SKM-1 treated with dmso at 0.1 percent for 144 hours (cell line): ENCODE measurements at regions not wholly inside any gene's neighbourhood (a gene's known extent, or its start where the extent isn't known, plus 50 kb on each side); places are given as distances from the start of the nearest gene placed in this dataset.

Experiments used
- DNase-seq: peaks from one replicate; lab custom pipeline; 2025; ENCODE audit not compliant: unreplicated experiment; lab: John Stamatoyannopoulos, UW

DNA sequence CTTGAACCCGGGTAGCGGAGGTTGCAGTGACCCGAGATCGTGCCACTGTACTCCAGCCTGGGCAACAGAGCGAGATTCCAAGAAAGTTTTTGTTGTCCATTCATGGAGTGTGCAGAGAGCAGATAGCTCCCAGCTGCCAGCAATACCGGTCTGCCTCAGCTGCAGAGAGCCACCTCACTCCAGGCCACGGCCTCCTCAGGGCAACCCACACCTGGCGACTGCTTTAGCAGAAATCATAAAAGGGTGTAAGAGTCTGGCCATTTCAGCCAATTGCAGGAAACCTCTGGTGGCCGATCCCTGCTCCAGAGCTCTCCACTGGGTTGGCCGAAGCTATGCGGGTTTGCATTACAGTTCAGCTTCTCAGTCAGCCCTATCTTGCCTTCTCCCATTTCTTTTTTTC lies 227.4 kb upstream of the BCOR start:
- DNase-seq = no peak

DNA sequence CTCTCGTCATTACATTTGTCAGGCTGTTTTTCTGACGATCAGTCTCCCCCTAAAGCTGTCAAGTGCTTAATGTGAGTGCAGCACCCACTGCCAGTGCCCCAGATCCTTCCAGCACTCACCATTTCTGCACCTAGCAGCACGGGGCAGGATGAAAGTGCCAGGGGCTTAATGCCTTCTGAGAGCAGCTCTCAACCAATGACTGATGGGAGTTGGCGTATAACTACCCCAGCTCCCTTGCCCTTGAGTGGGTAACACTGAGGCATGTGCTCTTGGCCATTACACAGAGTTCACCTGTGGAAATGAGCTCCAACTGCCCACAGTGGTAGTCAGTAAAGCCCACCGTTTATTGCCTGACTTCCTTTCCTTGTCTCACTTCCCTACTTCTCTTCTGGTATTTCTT lies 226.2 kb upstream of the BCOR start:
- no peak for DNase-seq

DNA sequence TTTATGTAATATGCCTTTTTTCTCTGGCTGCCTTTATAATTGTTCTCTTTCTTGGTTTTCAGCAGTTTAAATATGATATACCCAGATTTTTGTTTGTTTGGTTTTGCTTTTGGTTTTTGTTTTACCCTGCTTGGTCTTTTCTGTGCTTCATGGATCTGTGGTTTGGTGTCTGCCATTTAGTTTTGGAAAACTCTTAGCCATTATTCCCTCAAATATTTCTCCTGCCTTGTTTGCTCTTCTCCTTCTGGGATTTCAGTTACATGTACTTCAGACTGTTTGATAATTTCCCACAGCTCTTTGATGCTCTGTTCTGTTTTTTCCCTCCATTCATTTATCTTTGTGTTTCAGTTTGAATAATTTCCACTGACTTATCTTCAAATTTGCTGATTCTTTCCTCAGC lies 223.1 kb upstream of the BCOR start:
- no peak for DNase-seq

DNA sequence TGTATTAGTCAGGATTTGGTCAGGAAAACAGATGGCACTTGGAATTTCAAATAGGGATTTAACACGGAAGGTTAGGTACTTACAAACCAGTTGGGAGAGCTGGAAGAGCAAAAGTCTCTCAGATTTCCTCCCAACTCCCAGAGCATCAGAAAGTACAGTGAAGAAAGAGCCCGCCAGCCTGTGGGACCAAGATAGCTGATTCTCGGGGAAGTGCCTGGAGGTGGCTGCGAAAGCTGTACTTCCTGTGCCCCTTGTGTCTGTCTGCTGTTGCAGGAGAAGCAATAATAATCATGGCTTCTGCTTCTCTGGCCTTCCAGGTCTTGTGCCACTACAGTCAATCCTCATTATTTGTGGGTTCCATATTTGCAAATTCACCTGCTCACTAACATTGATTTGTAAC lies 221.0 kb upstream of the BCOR start:
- DNase-seq = peak; percentile 24

DNA sequence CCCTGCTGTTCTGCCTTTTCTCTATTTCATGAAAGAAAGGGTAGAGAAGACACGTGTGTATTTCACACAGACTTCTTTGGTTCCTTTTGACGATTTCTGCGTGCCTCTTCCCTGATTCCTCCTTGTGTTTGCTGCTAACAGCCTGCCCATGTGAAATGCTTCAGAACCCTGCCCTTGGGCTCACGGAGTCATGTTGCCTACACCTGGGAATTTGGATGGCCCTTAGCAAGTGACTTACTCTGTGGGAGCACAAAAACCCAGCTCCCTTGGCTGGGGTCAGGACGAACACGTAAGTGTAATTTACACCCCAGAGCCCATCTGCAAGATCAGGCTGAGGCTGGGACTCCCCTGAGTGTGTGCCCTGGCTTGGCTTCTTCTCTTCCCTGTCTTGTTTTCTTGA lies 220.3 kb upstream of the BCOR start:
- no peak for DNase-seq

DNA sequence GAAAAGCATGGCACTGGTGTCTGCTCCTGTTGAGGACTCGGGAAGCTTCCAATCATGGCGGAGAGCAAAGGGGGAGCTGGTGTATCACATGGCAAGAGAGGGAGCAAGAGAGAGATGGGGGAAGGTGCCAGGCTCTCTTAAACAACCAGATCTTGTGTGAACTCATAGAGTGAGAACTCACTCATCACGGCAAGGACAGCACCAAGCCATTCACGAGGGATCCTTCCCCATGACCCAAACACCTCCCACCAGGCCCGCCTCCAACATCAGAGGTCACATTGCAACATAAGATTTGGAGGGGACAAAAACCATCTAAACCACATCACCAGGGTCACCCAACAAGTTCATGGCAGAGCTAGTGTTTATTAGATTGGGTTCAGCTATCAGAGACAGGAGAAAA lies 218.7 kb upstream of the BCOR start:
- no peak for DNase-seq

DNA sequence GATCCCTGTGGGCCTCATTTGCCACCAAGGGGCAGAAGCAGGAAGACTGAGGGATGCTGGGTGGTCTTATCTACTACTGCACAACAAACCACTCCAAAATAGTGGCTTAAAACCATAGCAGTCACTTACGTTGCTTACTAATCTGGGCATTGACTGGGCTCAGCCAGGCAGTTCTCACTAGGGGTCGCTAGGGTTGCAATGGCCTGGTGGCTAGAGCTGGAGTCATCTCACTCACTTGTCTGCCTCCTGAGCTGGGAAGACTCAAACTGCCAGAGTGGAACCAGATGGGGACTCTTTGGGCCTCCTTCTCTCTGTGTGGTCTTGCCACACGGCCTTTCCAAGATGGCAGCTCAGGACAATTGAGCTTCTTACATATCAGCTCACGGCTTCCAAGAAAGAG lies 216.3 kb upstream of the BCOR start:
- no peak for DNase-seq

DNA sequence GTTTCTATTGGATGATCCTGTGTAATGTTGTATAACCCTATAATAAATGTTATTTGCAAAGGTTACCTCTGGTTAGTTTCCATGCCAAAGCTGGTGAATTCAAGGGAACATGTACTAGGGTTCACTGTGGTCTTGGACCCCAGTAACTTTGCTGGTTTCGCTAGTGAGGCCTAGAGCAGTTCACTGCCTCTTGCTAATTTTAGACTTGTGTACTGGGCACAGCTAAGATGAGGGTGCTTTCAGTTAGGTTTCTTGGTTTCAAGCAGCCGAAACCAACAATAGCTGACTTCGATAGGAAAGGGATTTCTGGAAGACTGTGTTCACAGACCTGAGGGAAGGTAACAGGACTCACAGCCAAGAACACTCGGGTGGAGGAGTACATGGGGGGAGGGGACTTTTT lies 215.5 kb upstream of the BCOR start:
- DNase-seq = no peak

DNA sequence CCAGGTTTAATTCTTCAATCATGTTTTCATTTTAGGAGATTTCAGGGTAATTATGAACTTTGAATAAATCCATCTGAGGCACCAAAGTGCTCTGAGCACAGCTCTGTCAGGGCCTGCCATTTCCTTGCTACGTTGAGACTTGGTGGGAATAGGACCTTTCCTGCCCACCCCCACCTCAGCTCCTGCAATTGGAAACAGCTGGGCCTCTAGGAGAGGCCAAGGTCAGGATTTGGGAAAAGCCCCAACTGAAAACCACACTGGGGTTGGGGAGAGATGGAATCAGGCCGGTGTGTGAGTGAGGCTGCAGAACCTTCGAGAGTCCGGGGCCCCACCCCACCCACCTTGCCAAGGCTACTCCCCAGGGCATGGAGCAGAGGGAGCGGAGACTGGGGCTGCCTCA lies 212.7 kb upstream of the BCOR start:
- DNase-seq = no peak

DNA sequence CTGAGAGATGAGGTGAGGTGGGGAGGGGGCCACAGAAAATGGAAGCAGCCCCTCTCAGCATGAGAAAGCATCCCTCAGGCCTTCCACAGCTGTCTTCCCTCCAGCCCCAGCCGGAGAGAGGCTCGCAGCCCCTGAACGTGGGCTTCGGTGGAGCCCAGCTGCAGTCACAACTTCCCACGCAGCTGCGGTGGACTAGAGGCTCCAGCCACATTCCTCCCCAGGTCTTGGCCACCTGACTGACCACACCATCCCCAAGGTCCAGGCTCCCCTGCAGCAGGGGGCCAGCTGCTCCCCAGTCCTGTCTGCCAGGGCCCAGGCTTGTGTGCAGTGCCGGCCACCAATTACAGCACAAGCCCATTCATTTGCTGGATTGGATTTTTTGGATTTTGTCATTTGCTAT lies 212.3 kb upstream of the BCOR start:
- DNase-seq = no peak

DNA sequence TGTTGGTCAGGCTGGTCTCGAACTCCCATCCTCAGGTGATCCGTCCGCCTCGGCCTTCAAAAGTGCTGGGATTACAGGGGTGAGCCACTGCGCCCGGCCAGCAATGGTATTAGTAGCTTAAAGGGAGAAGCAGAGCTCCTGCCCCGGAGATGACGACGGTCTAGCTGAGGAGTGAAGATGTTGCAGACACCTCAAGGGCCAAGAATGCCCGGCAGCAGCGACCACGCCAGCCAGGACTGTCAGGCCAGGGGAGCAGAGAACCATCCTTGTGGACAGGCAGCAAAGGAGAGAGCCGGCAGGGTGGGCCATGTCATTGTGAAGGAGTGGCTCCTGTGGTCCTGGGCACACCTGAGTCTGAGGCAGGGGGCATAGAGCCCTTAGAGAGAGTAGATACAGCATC lies 210.1 kb upstream of the BCOR start:
- no peak for DNase-seq

DNA sequence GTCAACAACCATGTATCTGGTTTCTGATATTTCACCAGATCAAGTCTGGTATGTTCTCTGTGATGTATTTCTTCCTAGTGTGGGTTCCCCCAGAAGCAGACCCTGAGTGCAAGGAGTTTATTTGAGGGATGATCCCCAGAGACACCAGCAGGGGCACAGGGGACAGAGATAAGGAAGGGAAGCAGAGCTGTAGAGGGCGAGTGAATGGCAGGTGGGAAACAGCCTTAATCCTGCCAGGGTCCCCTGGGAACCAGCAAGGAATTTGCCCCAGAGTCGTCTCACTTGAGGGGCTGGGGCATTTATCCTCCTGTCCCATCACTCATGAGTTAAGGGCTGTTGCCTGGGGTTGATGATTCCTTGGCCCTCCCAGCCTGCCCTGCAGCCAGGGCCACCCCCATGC lies 206.4 kb upstream of the BCOR start:
- no peak for DNase-seq

DNA sequence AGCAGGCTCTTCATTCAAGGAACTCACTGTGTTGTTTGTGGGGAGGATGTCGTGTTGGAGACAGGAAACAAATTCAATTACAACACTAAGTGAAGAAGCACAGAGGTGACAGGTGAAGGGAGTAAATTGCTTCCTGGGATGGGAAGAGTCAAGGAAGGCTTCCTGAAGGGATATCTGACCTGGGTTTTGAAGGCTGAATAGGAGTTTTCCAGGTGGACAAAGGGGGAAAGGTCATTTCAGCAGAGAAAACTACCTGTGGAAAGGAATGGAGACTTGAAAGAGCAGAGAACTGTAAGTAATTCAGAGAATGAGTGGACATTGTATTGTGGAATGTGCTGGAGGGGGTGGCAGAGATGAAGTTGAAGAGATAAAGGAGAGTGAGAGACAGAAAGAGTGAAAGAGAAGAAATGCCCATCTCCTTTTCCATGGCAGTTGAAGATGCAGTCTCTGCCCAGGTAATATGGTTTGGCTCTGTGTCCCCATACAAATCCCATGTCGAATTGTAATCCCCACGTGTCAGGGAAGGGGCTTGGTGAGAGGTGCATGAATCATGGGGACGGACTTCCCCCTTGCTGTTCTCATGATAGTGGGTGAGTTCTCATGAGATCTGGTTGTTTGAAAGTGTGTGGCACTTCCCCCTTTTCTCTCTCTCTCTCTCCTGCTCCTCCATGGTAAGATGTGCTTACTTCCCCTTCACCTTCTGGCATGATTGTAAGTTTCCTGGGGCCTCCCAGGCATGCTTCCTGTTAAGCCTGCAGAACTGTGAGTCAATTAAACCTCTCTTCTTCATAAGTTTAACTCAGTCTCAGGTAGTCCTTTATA lies 205.7 kb upstream of the BCOR start:
- peak; percentile 66 for DNase-seq

DNA sequence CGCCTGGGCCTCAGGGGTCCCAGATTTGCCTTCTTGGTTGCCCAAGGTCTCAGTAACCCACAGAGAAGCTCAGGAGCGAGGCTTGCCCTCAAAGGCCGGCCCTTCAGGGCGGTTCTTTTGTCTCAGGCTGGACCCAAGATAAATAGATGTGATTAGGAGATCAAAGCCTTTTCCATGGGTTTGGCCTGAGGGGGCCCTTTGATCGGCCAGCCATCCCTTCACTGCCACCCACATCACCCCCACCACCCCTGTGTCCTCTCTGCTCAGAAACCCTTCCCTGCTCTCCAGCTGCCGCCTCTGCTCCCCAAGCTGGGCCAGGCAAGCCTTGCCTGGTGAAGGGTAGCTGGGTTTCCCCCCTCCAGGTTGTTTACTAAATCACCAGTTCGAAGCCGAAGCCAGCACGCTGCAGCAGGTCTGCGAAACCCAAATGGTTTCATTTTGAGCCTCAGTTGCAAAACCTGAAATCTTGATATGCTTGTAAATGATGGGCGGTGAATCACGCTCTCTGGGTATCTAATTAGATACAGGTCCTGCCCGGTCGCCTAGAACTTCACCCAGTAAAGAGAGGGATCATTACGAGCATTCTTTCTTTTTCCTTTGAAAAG lies 202.6 kb upstream of the BCOR start:
- DNase-seq = no peak

DNA sequence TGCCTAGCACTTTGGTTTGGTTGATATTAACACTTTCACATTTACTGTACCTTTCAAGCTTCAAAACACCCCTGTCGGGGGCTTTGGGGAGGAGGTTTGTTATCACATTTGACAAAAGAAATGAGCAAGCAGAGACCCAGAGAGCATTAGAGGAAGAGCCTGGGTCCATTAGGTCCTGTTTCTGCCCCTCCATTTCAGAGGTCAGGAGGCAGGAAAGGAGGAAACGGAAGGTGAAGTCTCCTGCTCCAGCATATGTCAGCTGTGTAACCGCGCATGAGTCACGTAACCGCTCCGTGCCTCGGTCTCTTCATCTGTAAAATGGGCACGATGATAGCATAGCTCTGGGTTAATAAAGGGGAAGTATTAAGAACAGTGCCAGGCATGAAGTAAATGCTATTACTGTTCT lies 201.9 kb upstream of the BCOR start:
- DNase-seq = no peak

DNA sequence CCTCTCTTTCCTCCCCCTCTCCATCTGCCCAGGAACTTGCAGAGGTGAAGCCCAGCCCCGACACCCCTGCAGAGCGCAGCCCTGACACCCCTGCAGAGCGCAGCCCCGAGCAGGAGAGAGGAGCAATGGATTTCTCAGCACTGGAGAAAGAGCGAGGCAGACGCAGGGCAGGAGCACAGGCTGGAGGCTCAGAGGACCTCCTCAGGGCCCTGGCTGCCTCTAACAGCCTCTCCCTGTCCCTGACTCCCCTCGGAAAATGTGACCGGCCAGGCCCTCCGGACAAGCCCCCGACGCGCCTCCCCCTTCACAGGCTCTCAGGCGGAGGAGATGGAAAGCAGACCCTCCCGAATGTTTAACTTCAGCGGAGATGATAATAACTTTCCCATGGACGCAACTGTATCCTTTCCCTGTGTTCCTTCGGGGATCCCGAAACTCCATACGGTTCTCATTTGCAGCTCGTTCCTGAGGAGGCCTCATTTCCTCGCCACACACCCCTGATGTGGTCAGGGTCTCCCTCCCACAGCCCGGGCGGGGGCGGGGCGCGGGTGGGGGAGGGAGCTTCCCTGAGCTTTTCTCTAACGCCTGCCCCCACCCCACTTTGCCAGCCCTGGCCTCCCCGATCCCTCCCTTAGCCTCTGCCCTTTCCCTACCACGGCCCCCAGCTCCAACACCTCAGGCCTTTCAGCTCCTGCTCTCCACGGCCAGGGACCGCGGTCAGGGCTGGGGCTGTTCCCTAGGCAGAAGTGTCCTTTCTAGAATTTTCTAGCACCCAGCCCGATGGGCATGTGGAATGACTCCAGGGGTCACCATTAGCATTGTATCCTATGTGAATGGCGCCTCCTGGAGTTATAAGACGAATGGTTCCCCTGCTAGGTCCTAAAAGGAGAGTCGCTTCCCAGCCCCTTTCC lies 201.1 kb upstream of the BCOR start:
- DNase-seq = no peak

DNA sequence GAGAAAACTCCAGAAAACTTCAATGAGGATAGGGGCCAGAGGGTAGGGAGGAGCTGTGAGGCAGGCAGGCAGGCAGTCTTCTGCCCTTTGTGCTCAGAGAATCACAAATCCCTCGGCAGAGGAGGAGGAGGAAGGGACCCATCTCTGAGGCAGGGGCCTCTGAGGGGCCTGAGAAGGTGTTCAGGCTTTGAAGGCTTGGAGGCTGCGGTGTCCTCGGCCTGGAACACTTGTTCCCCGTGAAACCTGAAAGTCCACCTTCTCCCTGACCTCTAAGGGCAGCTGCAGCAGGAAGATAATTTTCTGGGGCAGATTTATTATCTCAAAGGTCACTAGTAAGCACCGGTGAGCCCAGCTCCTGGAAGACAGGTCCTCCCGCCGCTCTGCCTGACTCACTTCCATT lies 200.3 kb upstream of the BCOR start:
- no peak for DNase-seq

DNA sequence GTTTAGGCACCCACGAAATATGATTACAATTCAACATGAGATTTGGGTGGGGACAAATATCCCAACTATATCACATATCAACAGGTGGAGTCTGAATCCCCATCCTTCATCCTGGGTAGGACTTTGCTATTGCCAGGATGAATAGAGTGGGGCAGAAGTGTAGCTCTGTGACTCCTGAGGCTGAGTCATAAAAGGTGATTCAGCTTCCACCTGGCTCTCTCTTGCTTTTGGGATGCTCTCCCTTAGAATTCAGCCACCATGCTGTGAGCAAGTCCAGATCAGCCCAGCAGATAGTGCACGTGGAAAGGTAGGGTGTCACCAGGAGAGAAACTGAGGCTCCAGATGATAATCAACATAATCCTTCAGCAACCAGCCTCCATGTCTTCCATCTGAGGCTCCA lies 193.8 kb upstream of the BCOR start:
- no peak for DNase-seq

DNA sequence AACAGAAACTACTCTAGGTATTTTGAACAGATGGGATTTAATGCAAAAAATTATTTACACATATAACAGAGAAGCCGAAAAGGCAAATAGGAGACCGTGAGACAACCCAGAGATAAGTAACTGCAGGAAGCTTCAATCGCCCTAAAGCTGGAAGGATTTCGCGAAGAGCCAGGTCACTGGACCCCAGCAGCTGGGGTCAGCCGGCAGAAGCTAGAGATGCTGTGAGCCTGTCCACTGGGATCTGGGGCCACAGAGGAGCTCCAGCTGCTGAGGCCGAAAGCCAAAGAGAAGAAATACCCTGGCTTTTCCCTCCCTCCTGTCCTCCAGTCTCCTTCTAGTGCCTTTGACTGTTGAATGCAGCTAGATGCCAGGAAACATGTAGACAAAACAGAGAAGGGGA lies 192.8 kb upstream of the BCOR start:
- no peak for DNase-seq

DNA sequence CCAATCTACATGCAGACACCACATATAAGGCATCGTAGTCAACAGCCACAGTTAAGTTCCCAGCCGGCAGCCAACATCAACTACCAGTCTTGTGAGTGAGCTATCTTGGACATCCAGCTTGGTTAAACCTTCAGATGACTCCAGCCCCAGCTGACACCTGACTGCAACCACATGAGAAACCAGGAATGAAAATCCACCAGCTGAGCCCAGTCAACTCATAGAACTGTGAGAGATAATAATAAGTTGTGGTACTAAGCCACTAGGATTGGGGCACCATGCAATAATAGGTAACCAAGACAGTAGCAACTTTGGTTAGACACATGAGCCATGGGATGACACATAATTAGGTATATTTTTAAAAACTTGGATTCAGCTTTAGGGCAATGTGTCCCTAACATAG lies 188.1 kb upstream of the BCOR start:
- DNase-seq = no peak

DNA sequence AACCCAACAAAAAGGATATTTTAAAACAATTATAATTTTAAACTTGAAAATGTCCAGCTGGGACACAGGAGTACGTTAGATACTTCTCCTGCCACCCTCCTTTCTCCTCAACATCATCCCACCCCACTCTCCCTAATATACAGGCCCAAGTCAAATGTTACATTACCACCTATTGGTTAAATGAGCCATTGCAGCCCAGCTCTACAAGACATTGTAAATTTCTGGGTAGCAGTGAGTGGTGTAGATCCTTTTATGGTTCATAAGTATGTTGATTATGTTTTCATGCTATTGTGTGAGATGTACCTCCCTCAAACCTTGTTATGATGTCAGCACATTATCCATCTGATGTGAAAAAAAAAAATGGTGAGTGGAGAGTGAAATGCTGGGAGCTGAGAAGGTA lies 187.1 kb upstream of the BCOR start:
- DNase-seq = no peak

DNA sequence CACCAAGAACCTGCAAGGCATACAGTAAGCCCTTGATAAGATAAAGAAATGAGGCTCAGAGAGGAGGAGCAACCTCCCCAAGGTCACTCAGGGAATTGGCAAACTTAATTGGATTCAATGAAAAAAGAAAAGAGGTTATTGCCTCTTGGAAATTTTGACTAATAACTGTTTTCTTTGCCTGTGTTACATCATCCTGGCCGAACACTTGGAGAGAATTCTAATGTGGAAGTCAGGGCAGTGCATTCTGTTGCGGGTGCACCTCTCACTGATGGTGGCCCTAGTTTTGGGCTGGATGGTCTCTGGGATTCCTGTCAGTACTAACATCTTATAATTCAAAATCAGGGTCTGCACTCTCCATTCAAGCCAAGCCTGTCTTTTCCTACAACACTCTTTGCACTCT lies 186.2 kb upstream of the BCOR start:
- DNase-seq = no peak
